ENCODE measurements at regions not wholly inside any gene's neighbourhood (a gene's known extent, or its start where the extent isn't known, plus 50 kb on each side); places are given as distances from the start of the nearest gene placed in this dataset.

DNA sequence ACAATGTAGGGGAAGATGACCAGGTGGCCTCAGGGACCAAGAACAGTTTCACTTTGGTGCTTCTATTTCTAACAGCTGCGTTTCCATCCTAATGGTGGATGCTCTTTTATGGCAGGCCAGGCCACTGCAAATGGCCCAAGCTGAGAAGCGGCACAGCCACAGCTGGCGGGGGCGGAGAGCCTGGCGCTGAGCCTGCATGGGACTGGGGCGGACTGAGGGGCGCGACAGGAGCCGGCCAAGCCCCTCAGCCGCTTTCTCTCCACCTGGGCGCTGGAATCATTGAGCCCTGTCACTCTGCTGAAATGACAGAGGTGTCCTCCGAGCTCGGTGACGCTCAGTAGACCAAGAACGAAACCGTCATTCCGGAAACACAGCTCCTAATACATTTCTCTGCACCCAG is 317.3 kb upstream of the PDE4D start:
- TF ChIP-seq, protein P1, sequence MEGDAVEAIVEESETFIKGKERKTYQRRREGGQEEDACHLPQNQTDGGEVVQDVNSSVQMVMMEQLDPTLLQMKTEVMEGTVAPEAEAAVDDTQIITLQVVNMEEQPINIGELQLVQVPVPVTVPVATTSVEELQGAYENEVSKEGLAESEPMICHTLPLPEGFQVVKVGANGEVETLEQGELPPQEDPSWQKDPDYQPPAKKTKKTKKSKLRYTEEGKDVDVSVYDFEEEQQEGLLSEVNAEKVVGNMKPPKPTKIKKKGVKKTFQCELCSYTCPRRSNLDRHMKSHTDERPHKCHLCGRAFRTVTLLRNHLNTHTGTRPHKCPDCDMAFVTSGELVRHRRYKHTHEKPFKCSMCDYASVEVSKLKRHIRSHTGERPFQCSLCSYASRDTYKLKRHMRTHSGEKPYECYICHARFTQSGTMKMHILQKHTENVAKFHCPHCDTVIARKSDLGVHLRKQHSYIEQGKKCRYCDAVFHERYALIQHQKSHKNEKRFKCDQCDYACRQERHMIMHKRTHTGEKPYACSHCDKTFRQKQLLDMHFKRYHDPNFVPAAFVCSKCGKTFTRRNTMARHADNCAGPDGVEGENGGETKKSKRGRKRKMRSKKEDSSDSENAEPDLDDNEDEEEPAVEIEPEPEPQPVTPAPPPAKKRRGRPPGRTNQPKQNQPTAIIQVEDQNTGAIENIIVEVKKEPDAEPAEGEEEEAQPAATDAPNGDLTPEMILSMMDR (IDR thresholded peaks at IDR 0.05), result no peak
- no peak for TF ChIP-seq POLR2A (IDR thresholded peaks at IDR 0.05)
